Muscle of leg (tissue), 3 donors: ENCODE measurements at regions not wholly inside any gene's neighbourhood (a gene's known extent, or its start where the extent isn't known, plus 50 kb on each side); places are given as distances from the start of the nearest gene placed in this dataset.
A peak's percentile ranks its signal among the peaks of the same experiment; 100 is the strongest.

Experiments
- DNase-seq: peaks from one replicate; pipeline ENCODE4 v3.0.0; 2013
- H3K27ac ChIP-seq: one replicate; pipeline ENCODE4 v1.5.1; 2013; ENCODE audit warnings: mild to moderate bottlenecking, low read length, control low read depth
- H3K27me3 ChIP-seq: one replicate; pipeline ENCODE4 v1.6.1; 2013; ENCODE audit warnings: low read length; ENCODE audit not compliant: control insufficient read depth, insufficient read depth
- H3K36me3 ChIP-seq: one replicate; pipeline ENCODE4 v1.6.1; 2013; ENCODE audit warnings: low read length; ENCODE audit not compliant: control insufficient read depth, insufficient read depth
- H3K4me1 ChIP-seq: one replicate; pipeline ENCODE4 v1.6.1; 2013; ENCODE audit warnings: low read length; ENCODE audit not compliant: control insufficient read depth, insufficient read depth
- H3K4me3 ChIP-seq: one replicate; pipeline ENCODE4 v1.5.1; 2013; ENCODE audit warnings: low read length, control low read depth
- H3K9me3 ChIP-seq: replicated peaks from 2 replicates; pipeline ENCODE4 v1.6.1; 2013; ENCODE audit warnings: low read depth, low read length; ENCODE audit not compliant: control insufficient read depth
- WGBS: methylation state at CpG from one replicate; pipeline ENCODE4 v1.1.5; 2013; ENCODE audit warnings: missing lambda C conversion rate; ENCODE audit not compliant: insufficient coverage; 5-methylcytosine and 5-hydroxymethylcytosine counted together

DNA sequence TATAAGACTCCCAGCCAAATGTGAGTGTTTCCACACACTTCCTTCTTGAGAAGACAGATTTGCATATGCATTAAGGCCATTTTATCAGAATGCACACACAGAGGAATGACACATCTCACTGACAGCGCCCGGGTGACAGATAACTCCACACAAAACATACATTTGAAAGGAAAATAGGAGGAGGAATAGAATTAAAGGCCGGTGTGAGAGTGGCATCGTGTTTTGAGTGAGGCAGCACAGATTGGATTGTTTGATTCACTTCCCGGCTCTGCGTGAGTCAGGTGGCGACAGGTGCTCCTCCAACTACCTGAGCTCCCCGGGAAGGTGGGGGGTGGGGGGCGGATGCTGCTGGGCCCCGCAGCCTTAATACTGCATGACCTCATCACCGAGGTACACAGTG lies 429.0 kb downstream of the TSHZ3 start:
- Histone ChIP-seq H3K27me3 (peaks cover 5% of the 10 kb centered on the region), H3K36me3 (no peaks in the 10 kb centered on the region), H3K4me1 (no peaks in the 10 kb centered on the region), H3K4me3 (no peak overlapping the region), H3K27ac (no peak overlapping the region), H3K9me3 (no peaks in the 10 kb centered on the region)
- DNase-seq: no peak
- WGBS: 73% methylated on average over 5 of the region's 11 CpGs

DNA sequence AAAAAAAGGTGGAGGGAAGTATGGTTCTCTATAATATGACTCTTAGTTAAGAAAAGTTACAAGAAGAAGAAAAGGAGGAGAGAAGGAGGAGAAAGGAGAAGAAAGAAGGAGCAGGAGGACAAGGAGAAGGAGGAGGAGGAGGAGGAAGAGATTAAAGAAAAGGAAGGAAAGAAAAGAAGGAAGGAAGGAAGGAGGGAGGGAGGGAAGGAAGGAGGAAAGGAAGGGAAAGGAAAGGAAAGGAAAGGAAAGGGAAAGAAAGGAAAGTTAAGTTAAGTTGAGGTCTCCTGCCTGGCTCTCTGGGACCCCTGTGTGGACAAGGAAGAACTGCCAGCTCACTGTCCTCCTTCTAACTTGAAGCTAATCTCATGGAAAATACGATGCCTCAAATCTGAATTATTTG lies 429.5 kb downstream of the TSHZ3 start:
- WGBS: no CpG with 5 or more reads among the region's 1 CpG
- H3K36me3 ChIP-seq: no peaks in the 10 kb centered on the region
- peaks cover 5% of the 10 kb centered on the region for H3K27me3 ChIP-seq
- H3K9me3 ChIP-seq: no peaks in the 10 kb centered on the region
- no peak for DNase-seq
- no peak overlapping the region for H3K4me3 ChIP-seq
- H3K27ac ChIP-seq: no peak overlapping the region
- no peaks in the 10 kb centered on the region for H3K4me1 ChIP-seq

DNA sequence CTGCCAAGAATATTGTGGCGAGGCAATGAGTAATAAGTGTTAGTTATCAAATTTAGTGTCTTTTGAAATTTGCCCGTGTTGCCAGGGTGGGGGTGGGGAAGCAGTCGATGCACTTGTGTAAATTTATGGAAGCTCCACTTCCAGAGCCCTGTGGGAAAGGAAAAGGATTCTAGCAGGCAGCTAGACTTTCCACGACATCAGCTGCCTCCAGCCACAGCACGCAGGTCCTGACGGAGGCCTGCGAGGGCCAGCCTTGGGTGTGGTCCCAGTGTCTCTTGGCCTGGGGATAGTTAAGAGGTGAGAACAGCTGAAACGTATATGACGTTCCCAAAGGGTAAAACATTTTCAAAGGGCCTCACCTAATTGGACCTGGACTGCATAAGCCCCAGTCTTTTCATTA lies 433.0 kb downstream of the TSHZ3 start:
- Histone ChIP-seq H3K27me3 (peaks cover 3% of the 10 kb centered on the region), H3K9me3 (no peaks in the 10 kb centered on the region), H3K4me1 (peaks cover 5% of the 10 kb centered on the region), H3K4me3 (no peak overlapping the region), H3K36me3 (no peaks in the 10 kb centered on the region), H3K27ac (no peak overlapping the region)
- peak; percentile 41 for DNase-seq
- WGBS: 8% methylated on average over 2 of the region's 9 CpGs

DNA sequence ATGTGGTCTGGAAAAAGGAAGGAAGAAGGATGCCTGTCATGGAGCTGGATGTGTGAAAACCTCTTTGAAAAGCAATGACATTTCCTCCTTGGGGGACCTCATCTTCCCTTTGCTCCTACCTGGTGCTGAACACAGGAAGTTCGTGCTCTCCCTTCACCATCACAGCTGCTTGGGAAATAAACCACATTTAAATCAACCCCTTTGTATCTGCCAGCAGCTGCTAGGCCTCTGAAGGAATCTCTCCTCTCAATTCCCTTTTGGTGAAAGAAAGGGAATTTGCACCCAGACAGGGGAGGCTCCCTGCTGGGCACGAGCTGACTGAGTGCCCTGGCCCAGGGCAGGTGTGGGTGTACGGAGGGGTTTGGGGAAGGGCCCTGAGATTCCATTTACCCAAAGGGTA lies 437.7 kb downstream of the TSHZ3 start:
- Histone ChIP-seq H3K4me1 (peaks cover 17% of the 10 kb centered on the region), H3K4me3 (no peak overlapping the region), H3K27ac (no peak overlapping the region), H3K9me3 (no peaks in the 10 kb centered on the region), H3K27me3 (no peaks in the 10 kb centered on the region), H3K36me3 (no peaks in the 10 kb centered on the region)
- DNase-seq: no peak
- WGBS: no CpG with 5 or more reads among the region's 3 CpGs

DNA sequence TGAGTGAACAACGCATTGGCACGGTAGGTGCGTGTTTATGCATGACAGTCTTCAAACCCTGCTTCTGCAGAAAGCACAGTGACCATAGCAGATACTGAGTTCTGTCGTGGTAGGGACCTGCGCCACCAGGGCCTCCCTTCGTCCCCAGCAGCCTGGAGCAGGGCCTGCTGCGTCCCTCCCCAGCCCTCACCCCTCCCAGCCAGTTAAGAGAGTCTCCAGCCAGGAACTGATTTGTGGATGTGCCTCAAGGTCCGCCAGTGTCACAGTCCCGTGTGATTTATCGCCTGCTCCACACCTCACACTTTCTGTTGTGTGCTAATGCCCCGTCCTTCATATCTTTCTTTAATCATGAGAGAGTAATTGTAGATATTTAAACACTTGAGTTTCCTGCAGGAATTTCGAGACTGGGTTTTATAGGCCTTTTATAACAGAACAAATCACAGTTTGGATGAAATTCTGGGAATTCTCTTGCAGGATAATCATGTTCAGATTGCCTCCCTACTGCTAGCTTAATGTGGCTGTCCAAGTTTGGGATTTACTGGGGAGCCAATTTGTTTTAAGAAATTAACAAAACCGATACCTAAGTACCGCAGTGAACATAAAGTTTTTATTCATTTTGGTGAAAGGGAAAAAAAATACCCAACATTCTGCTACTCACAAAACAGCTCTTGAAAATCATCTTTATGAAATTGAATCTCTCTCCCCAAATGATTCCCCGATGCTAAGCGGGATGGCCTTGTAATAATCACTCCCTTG lies 438.6 kb downstream of the TSHZ3 start:
- no peaks in the 10 kb centered on the region for H3K36me3 ChIP-seq
- peaks cover 17% of the 10 kb centered on the region for H3K4me1 ChIP-seq
- H3K9me3 ChIP-seq: no peaks in the 10 kb centered on the region
- no peaks in the 10 kb centered on the region for H3K27me3 ChIP-seq
- no peak overlapping the region for H3K27ac ChIP-seq
- whole genome bisulfite sequencing: 57% methylated on average over 9 of the region's 16 CpGs
- DNase-seq: peak; percentile 28
- no peak overlapping the region for H3K4me3 ChIP-seq

DNA sequence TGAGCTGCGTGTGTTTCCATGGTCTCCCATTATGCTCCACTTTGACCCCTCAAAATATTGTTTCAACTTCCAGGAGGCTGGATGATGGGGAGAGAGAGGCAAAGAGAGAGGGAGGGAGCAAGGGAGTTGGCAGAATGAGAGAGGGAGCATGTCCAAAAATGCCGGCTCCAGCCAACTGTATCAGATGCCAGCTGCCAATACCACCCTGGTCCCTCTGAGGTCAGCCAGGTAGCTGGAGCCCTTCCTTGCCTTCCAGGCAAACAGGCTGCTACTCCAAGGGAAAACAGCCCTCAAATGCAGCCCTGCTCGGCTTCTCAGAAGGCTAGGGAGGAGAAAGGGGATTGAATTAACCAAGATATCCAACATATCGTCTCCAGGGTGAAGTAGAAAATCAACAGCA lies 440.0 kb downstream of the TSHZ3 start:
- H3K36me3 ChIP-seq: no peaks in the 10 kb centered on the region
- no peak overlapping the region for H3K4me3 ChIP-seq
- H3K27ac ChIP-seq: no peak overlapping the region
- no peak for DNase-seq
- H3K4me1 ChIP-seq: peaks cover 17% of the 10 kb centered on the region
- H3K9me3 ChIP-seq: no peaks in the 10 kb centered on the region
- no CpG with 5 or more reads among the region's 4 CpGs for WGBS
- H3K27me3 ChIP-seq: no peaks in the 10 kb centered on the region

DNA sequence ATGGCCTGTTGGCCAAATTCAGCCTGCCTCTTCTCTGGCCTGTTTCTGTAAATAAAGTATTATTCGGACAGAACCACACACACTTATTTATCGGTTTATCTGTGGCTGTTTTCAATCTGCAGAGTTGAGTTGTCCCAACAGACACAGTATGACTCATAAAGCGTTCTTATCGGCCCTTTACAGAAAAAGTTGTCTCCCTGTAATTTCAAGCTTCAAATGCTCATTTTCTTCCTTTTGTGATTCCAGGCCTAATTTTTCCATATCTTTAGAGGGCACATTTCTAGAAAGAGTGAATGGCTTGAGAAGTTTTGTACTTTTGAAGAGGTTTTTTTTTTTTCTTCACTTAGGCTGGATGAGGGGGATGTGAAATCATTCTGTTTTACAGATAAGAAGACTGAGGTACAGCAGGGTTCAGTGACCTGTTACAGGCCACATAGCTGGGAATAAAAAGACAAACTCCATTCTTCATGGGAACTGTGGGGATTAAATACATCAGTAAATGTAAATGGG lies 440.9 kb downstream of the TSHZ3 start:
- H3K9me3 ChIP-seq: no peaks in the 10 kb centered on the region
- H3K27ac ChIP-seq: no peak overlapping the region
- H3K27me3 ChIP-seq: no peaks in the 10 kb centered on the region
- no peaks in the 10 kb centered on the region for H3K36me3 ChIP-seq
- H3K4me3 ChIP-seq: no peak overlapping the region
- H3K4me1 ChIP-seq: peaks cover 22% of the 10 kb centered on the region
- no peak for DNase-seq
- no CpG with 5 or more reads among the region's 4 CpGs for WGBS

DNA sequence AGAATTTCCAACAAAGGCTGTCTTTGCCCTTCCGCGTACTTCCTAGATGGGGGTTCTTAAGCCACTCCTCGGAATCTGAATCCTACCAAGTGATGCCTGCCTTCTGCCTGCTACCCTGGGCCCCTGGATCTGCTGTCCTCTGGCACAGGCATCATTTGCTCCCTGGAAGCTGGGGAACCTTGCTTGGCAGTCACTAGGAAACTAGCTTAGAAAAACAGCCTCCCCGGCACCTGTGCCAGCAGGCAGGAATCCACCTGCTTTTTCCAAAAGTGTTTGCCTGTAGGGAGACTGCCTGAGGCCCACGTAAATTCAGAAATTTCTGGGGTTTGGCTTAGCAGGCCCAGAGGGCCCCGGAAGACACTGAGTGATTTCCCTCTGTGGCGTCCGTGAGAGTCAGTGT lies 442.4 kb downstream of the TSHZ3 start:
- 54% methylated on average over 7 of the region's 8 CpGs for WGBS
- H3K4me1 ChIP-seq: peaks cover 22% of the 10 kb centered on the region

DNA sequence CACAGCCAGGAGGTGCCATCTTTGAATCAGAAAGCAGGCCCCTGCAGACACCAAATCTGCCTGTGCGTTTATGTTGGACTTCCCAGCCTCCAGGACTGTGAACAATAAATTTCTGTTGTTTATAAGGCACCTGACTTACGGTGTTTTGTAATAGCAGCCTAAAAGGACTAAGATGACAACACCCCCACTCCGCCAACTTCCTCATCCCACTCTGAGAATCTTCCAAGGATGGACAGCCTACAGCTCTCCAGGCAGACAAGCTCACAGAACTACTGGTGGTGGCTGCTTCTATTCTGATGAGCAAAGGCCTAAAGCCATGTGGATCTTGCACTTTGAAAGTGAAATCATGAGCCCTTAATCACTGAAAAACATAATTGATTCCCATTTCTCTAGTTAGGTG lies 449.2 kb downstream of the TSHZ3 start:
- Histone ChIP-seq H3K4me3 (no peak overlapping the region), H3K27ac (no peak overlapping the region), H3K27me3 (no peaks in the 10 kb centered on the region), H3K4me1 (peaks cover 28% of the 10 kb centered on the region), H3K9me3 (no peaks in the 10 kb centered on the region), H3K36me3 (no peaks in the 10 kb centered on the region)
- 100% methylated on average over 1 of the region's 3 CpGs for WGBS
- no peak for DNase-seq

More for the DNA sequence above, 442.4 kb downstream of the TSHZ3 start:
- no peaks in the 10 kb centered on the region for H3K9me3 ChIP-seq
- H3K27ac ChIP-seq: no peak overlapping the region
- H3K27me3 ChIP-seq: no peaks in the 10 kb centered on the region
- H3K4me3 ChIP-seq: no peak overlapping the region
- no peak for DNase-seq
- H3K36me3 ChIP-seq: no peaks in the 10 kb centered on the region

DNA sequence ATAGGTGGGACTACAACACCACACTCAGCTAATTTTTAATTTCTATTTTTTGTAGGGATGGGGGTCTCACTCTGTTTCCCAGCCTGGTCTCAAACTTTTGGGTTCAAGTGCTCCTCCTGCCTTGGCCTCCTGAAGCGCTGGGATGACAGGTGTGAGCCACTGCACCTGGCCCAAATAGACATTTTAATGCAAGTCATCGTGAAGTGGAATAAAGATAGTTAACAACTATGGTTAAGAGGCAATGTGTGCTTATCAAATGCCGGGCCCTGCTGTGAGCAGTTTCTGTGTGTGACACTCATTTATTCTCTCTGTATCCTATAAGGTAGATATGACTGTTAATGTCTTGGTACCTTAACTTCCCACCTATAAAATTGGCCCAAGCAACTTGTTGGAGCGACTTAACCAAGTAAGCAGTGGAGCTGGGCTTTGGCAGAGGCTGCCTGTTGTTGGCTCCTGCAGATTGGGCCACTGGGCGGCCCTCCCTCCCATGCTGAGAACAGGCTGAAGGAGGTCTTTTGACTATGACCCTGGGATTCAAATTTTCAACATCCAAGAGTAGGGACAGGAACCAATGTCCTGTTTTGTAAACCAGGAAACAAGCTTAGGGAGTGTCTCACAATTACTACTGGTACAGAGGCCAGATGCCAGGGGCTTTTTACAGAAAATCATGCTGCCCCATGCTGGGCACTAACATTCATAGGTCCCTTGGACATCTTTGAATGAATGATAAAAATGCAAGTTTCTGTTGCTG lies 450.7 kb downstream of the TSHZ3 start:
- no peak for DNase-seq
- 93% methylated on average over 3 of the region's 5 CpGs for whole genome bisulfite sequencing
- no peaks in the 10 kb centered on the region for H3K9me3 ChIP-seq
- no peaks in the 10 kb centered on the region for H3K27me3 ChIP-seq
- H3K4me3 ChIP-seq: no peak overlapping the region
- H3K36me3 ChIP-seq: no peaks in the 10 kb centered on the region
- H3K4me1 ChIP-seq: peaks cover 25% of the 10 kb centered on the region
- H3K27ac ChIP-seq: no peak overlapping the region
